ENCODE measurements at regions not wholly inside any gene's neighbourhood (a gene's known extent, or its start where the extent isn't known, plus 50 kb on each side); places are given as distances from the start of the nearest gene placed in this dataset.

DNA sequence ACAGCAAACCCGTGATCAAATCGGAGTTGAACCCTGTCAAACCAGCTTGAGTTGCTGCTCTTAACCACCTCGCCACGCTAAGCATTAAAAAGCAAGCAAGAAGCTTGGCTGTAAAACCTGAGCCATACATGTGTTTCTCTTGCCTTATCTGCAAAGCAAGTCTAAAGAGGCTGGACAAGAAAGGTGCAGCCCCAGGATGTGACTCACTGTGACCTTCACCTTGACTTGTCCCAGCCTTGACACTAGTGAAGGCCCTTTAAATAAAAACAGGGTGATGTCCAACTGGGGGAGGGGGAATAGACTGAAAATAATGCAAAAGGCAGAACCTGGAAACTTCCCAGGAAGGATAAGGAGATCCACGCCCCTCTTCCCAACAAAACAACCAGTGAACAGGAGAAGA lies 127.6 kb upstream of the NPAS2 start:
- CTCF ChIA-PET, result no interaction called here
- Histone ChIP-seq H3K4me3 (ENCODE audit: low read depth, low read length) (no peak overlapping the region), H3K36me3 (ENCODE audit: control insufficient read depth in 2 of 2, insufficient read depth in 1 of 2, low read length in 2 of 2) (no peaks in the 10 kb centered on the region), H3K9me3 (ENCODE audit: control insufficient read depth, insufficient read depth, low read depth, low read length) (no peaks in the 10 kb centered on the region), H3K4me1 (ENCODE audit: control insufficient read depth, insufficient read depth, low read length) (no peaks in the 10 kb centered on the region), H3K27ac (ENCODE audit: extremely low read depth, low read depth, low read length) (no peak overlapping the region)
- POLR2A ChIA-PET, result no interaction called here
- no peak for TF ChIP-seq ZNF514 (tag by site-specific recombination; IDR thresholded peaks at IDR 0.05)
- no peak for TF ChIP-seq ZNF473 (tag by site-specific recombination; IDR thresholded peaks at IDR 0.05)
- TF ChIP-seq PRDM1 (tag by site-specific recombination; IDR thresholded peaks at IDR 0.05), result no peak
- no peak for TF ChIP-seq ZNF155 (tag by site-specific recombination; IDR thresholded peaks at IDR 0.05)
- no peak for TF ChIP-seq SETDB1 (IDR thresholded peaks at IDR 0.05; ENCODE audit: insufficient read length, low read length)
- TF ChIP-seq, protein P1, sequence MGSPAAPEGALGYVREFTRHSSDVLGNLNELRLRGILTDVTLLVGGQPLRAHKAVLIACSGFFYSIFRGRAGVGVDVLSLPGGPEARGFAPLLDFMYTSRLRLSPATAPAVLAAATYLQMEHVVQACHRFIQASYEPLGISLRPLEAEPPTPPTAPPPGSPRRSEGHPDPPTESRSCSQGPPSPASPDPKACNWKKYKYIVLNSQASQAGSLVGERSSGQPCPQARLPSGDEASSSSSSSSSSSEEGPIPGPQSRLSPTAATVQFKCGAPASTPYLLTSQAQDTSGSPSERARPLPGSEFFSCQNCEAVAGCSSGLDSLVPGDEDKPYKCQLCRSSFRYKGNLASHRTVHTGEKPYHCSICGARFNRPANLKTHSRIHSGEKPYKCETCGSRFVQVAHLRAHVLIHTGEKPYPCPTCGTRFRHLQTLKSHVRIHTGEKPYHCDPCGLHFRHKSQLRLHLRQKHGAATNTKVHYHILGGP (tag by site-specific recombination; IDR thresholded peaks at IDR 0.05), result no peak
- TF ChIP-seq ZXDB (tag by site-specific recombination; IDR thresholded peaks at IDR 0.05), result no peak
- TF ChIP-seq, protein P2, sequence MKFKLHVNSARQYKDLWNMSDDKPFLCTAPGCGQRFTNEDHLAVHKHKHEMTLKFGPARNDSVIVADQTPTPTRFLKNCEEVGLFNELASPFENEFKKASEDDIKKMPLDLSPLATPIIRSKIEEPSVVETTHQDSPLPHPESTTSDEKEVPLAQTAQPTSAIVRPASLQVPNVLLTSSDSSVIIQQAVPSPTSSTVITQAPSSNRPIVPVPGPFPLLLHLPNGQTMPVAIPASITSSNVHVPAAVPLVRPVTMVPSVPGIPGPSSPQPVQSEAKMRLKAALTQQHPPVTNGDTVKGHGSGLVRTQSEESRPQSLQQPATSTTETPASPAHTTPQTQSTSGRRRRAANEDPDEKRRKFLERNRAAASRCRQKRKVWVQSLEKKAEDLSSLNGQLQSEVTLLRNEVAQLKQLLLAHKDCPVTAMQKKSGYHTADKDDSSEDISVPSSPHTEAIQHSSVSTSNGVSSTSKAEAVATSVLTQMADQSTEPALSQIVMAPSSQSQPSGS (tag by site-specific recombination; IDR thresholded peaks at IDR 0.05; ENCODE audit: low read depth), result no peak
- TF ChIP-seq ZBTB48 (tag by site-specific recombination; IDR thresholded peaks at IDR 0.05), result no peak
- TF ChIP-seq SCRT1 (tag by site-specific recombination; IDR thresholded peaks at IDR 0.05; ENCODE audit: borderline replicate concordance), result no peak
- TF ChIP-seq SP7 (tag by site-specific recombination; IDR thresholded peaks at IDR 0.05), result no peak
- TF ChIP-seq, protein P3, sequence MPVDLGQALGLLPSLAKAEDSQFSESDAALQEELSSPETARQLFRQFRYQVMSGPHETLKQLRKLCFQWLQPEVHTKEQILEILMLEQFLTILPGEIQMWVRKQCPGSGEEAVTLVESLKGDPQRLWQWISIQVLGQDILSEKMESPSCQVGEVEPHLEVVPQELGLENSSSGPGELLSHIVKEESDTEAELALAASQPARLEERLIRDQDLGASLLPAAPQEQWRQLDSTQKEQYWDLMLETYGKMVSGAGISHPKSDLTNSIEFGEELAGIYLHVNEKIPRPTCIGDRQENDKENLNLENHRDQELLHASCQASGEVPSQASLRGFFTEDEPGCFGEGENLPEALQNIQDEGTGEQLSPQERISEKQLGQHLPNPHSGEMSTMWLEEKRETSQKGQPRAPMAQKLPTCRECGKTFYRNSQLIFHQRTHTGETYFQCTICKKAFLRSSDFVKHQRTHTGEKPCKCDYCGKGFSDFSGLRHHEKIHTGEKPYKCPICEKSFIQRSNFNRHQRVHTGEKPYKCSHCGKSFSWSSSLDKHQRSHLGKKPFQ (tag by site-specific recombination; IDR thresholded peaks at IDR 0.05), result no peak
- TF ChIP-seq KLF1 (tag by site-specific recombination; IDR thresholded peaks at IDR 0.05), result no peak
- TF ChIP-seq ZNF146 (tag by site-specific recombination; IDR thresholded peaks at IDR 0.05), result no peak
- no peak for TF ChIP-seq ZNF664 (tag by site-specific recombination; IDR thresholded peaks at IDR 0.05)
- TF ChIP-seq ZNF37A (tag by site-specific recombination; IDR thresholded peaks at IDR 0.05), result no peak
- no peak for TF ChIP-seq ZIC2 (tag by site-specific recombination; IDR thresholded peaks at IDR 0.05)
- no peak for TF ChIP-seq ZSCAN23 (tag by site-specific recombination; IDR thresholded peaks at IDR 0.05)
- TF ChIP-seq ZNF843 (tag by site-specific recombination; IDR thresholded peaks at IDR 0.05), result no peak

DNA sequence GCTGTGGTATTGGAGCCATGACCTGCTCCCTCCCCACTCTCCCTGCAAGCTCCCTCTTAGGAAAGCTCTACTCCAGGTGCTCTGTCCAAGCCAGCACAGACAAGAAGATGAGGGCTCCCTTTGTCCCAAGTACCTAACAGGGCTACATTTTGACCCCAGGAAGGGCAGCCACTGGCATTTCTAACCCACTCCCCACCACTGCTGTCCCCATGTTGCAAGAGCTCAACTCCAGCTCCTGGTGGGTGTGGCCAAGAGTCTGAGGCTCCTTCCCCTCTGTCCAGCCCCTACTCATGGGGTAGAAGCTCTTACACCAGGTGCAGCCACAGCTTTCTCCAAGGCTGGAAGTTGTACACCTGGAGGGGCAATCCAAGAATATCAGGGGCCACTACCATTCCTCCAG lies 127.0 kb upstream of the NPAS2 start:
- POLR2A ChIA-PET, result no interaction called here
- Histone ChIP-seq H3K4me1 (ENCODE audit: control insufficient read depth, insufficient read depth, low read length) (no peaks in the 10 kb centered on the region), H3K27ac (ENCODE audit: extremely low read depth, low read depth, low read length) (no peak overlapping the region), H3K36me3 (ENCODE audit: control insufficient read depth in 2 of 2, insufficient read depth in 1 of 2, low read length in 2 of 2) (no peaks in the 10 kb centered on the region), H3K4me3 (ENCODE audit: low read depth, low read length) (no peak overlapping the region), H3K9me3 (ENCODE audit: control insufficient read depth, insufficient read depth, low read depth, low read length) (no peaks in the 10 kb centered on the region)
- CTCF ChIA-PET, result no interaction called here
- no peak for TF ChIP-seq ZNF529 (tag by site-specific recombination; IDR thresholded peaks at IDR 0.05; ENCODE audit: insufficient replicate concordance)
- TF ChIP-seq ZNF132 (tag by site-specific recombination; IDR thresholded peaks at IDR 0.05; ENCODE audit: borderline replicate concordance), result no peak
- no peak for TF ChIP-seq IKZF3 (tag by site-specific recombination; IDR thresholded peaks at IDR 0.05)
- no peak for TF ChIP-seq OSR2 (tag by site-specific recombination; IDR thresholded peaks at IDR 0.05)
- no peak for TF ChIP-seq ZBTB48 (tag by site-specific recombination; IDR thresholded peaks at IDR 0.05)
- TF ChIP-seq, protein P4, sequence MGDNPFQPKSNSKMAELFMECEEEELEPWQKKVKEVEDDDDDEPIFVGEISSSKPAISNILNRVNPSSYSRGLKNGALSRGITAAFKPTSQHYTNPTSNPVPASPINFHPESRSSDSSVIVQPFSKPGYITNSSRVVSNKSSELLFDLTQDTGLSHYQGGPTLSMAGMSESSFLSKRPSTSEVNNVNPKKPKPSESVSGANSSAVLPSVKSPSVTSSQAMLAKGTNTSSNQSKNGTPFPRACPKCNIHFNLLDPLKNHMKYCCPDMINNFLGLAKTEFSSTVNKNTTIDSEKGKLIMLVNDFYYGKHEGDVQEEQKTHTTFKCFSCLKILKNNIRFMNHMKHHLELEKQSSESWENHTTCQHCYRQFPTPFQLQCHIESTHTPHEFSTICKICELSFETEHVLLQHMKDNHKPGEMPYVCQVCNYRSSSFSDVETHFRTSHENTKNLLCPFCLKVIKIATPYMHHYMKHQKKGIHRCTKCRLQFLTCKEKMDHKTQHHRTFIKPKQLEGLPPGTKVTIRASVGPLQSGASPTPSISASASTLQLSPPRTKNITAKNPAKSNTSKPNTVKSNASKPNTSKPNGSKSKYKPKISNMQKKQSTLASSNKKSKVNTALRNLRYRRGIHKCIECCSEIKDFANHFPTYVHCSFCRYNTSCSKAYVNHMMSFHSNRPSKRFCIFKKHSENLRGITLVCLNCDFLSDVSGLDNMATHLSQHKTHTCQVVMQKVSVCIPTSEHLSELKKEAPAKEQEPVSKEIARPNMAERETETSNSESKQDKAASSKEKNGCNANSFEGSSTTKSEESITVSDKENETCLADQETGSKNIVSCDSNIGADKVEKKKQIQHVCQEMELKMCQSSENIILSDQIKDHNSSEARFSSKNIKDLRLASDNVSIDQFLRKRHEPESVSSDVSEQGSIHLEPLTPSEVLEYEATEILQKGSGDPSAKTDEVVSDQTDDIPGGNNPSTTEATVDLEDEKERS (tag by site-specific recombination; IDR thresholded peaks at IDR 0.05), result no peak
- TF ChIP-seq, protein P5, sequence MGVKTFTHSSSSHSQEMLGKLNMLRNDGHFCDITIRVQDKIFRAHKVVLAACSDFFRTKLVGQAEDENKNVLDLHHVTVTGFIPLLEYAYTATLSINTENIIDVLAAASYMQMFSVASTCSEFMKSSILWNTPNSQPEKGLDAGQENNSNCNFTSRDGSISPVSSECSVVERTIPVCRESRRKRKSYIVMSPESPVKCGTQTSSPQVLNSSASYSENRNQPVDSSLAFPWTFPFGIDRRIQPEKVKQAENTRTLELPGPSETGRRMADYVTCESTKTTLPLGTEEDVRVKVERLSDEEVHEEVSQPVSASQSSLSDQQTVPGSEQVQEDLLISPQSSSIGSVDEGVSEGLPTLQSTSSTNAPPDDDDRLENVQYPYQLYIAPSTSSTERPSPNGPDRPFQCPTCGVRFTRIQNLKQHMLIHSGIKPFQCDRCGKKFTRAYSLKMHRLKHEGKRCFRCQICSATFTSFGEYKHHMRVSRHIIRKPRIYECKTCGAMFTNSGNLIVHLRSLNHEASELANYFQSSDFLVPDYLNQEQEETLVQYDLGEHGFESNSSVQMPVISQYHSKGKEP (tag by site-specific recombination; IDR thresholded peaks at IDR 0.05), result no peak
- TF ChIP-seq ZNF677 (tag by site-specific recombination; IDR thresholded peaks at IDR 0.05), result no peak
- TF ChIP-seq ZNF791 (tag by site-specific recombination; IDR thresholded peaks at IDR 0.05), result no peak
- no peak for TF ChIP-seq KLF10 (tag by site-specific recombination; IDR thresholded peaks at IDR 0.05)
- TF ChIP-seq ZNF426 (tag by site-specific recombination; IDR thresholded peaks at IDR 0.05), result no peak
- no peak for TF ChIP-seq ZNF792 (tag by site-specific recombination; IDR thresholded peaks at IDR 0.05)

Data from HEK293 (cell line).